Right lobe of liver (tissue), 6 donors: ENCODE measurements at regions not wholly inside any gene's neighbourhood (a gene's known extent, or its start where the extent isn't known, plus 50 kb on each side); places are given as distances from the start of the nearest gene placed in this dataset.
"Not testable (repeated sequence)": the region's sequence is repeated elsewhere in the genome, so short reads cannot be mapped to it uniquely, and the experiment has no call there.

Experiments used
- ATAC-seq, 4 donors: fragments of 200-7000 bp; cut with Tn5 transposase; one replicate each; pipeline ENCODE4 v1.9.1; 2020; ENCODE audit warnings: mild to moderate bottlenecking in 4 of 4, moderate library complexity in 4 of 4
- DNase-seq, 3 donors: peaks; one replicate each; pipeline ENCODE4 v3.0.0-alpha.2; 2020
- H3K27ac ChIP-seq, 3 donors: fragments of 200-600 bp; one replicate each; pipeline ENCODE4 v1.8.0; 2022
- H3K27me3 ChIP-seq, 2 donors: fragments of 200-600 bp; one replicate each; pipeline ENCODE4 v1.8.0; 2022
- H3K36me3 ChIP-seq, 4 donors: fragments of 200-600 bp; sonication (generic) in 1 of 4; one replicate each; pipeline versions ENCODE4 v1.5.1 to v1.8.0; 2017 to 2022; ENCODE audit warnings: control low read depth in 1 of 4
- H3K4me1 ChIP-seq, 4 donors: fragments of 200-600 bp; sonication (generic) in 1 of 4; one replicate each; pipeline versions ENCODE4 v1.5.1 to v1.8.0; 2017 to 2022; ENCODE audit warnings: control low read depth in 1 of 4
- H3K4me3 ChIP-seq, 3 donors: fragments of 200-600 bp; one replicate each; pipeline ENCODE4 v1.8.0; 2022
- H3K9me3 ChIP-seq, 4 donors: fragments of 200-600 bp; sonication (generic) in 1 of 4; one replicate each; pipeline versions ENCODE4 v1.5.1 to v1.8.0; 2017 to 2022; ENCODE audit warnings: control low read depth in 1 of 4
- POLR2A ChIP-seq: fragments of 450-650 bp; IDR thresholded peaks from one replicate; pipeline ENCODE4 v1.6.1; 2017; ENCODE audit warnings: antibody characterized with exemption, mild to moderate bottlenecking
- WGBS: methylation state at CpG from one replicate; pipeline ENCODE4 v1.1.6; 2018; ENCODE audit warnings: low coverage, low lambda C conversion rate; ENCODE audit not compliant: insufficient coverage; ENCODE audit errors: missing lambda C conversion rate; 5-methylcytosine and 5-hydroxymethylcytosine counted together
- intact Hi-C, 2 donors: fragments of 100-400 bp; cut with DNase I; formaldehyde crosslinking; loops; one replicate each; pipeline versions ENCODE4 v1.11.2 to v1.14.1; 2022
- TF ChIP-seq, protein P1 (sequence below), 4 donors: fragments of 200-600 bp in 3 of 4; fragments of 450-650 bp in 1 of 4; IDR thresholded peaks; one replicate each; pipeline versions ENCODE4 v1.5.1 to v1.8.0; 2016 to 2022; ENCODE audit warnings: antibody characterized with exemption in 4 of 4, mild to moderate bottlenecking in 2 of 4
- donor health status: DM: no; HTN: yes; CAD: no.
- donor health status: DM: no; HTN: no; CAD: no.
- donor health status: DM: no; HTN: no; CAD: no.
- donor health status: DM: no; HTN: yes; CAD: no.
- donor health status: DM: no; HTN: yes; CAD: no.

DNA sequence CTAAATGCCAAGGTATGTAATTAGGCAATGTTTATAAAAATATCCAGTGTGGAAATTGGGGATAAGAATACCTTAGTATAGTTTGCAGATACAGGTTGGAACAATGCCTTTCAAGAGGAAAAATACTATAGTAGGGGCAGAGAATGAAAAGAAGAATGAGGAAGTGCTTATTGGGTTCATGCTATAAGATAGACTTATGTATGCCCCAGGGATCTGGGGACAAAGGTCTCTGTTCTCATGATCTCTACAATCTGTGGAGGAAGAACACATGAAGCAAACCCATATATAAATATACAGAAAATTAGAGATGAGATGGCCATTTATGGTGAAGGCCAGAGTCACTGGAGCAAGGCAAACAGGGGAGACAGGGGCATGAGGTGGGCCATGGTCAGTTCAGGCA, 106.5 kb upstream of the DAB2 start:
- Histone ChIP-seq H3K4me1 (no peaks in the 10 kb centered on the region), H3K27ac (no peak overlapping the region), H3K4me3 (no peak overlapping the region), H3K9me3 (no peaks in the 10 kb centered on the region), H3K27me3 (no peaks in the 10 kb centered on the region), H3K36me3 (no peaks in the 10 kb centered on the region)
- no peak for ATAC-seq
- intact Hi-C loops = no loop called here
- TF ChIP-seq POLR2A = no peak
- TF ChIP-seq, protein P1, sequence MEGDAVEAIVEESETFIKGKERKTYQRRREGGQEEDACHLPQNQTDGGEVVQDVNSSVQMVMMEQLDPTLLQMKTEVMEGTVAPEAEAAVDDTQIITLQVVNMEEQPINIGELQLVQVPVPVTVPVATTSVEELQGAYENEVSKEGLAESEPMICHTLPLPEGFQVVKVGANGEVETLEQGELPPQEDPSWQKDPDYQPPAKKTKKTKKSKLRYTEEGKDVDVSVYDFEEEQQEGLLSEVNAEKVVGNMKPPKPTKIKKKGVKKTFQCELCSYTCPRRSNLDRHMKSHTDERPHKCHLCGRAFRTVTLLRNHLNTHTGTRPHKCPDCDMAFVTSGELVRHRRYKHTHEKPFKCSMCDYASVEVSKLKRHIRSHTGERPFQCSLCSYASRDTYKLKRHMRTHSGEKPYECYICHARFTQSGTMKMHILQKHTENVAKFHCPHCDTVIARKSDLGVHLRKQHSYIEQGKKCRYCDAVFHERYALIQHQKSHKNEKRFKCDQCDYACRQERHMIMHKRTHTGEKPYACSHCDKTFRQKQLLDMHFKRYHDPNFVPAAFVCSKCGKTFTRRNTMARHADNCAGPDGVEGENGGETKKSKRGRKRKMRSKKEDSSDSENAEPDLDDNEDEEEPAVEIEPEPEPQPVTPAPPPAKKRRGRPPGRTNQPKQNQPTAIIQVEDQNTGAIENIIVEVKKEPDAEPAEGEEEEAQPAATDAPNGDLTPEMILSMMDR (IDR thresholded peaks at IDR 0.05) = no peak
- DNase-seq = no peak

DNA sequence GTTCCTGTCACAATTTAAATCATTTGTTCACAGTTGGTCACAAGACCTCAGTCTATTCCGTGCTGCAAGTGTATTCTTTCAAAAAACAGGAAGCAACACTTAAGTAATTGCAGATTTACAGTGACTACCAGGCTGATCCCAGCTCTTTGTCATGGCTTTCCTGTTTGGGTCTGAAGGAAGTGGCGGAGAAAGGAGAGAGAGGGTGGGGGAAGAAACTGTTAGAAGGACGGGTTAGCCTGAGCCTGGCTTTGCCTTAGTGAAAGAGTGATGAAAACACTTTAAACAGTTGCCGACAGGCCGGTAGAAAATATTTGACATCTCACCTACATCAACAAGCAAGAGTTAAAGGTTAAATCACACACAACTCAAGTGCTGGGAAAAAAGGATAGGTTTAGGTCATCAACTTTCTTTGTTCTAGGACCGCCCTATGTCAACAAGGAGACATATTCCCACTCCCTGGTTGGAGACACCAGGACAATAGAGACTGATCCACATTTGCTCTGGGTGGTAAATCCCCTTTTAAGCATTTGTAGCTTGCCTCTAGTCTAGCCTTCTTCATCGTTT, 102.2 kb upstream of the DAB2 start:
- Histone ChIP-seq H3K27me3 (no peaks in the 10 kb centered on the region), H3K9me3 (no peaks in the 10 kb centered on the region), H3K4me3 (no peak overlapping the region), H3K27ac (peak overlapping the region in 2 of 3 donors; percentile 16 to 71), H3K4me1 (no peaks in the 10 kb centered on the region), H3K36me3 (no peaks in the 10 kb centered on the region)
- no peak for TF ChIP-seq POLR2A
- TF ChIP-seq, protein P1 (IDR thresholded peaks at IDR 0.05) = no peak
- DNase-seq (no peak), ATAC-seq (peak; percentile 79 to 84 (median 80))
- intact Hi-C loops = no loop called here
- WGBS = 29% methylated on average over 7 of the region's 7 CpGs

DNA sequence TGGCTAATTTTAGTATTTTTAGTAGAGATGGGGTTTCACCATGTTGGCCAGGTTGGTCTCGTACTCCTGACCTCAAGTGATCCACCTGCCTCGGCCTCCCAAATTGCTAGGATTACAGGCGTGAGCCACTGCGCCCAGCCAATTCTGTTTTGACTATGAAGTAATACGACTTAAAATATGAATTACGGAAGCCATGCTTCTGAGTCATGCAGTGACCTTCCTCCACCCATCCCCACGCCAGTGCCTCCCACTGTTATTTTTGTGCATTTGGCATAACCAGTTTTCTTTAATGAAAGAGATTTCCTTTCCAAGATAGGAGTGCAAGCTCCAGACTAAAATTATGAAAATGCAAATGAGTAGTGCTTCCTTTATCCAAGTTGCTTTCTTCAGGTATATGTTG, 101.0 kb upstream of the DAB2 start:
- DNase-seq = peak in 2 of 3 donors; percentile 25 to 56

DNA sequence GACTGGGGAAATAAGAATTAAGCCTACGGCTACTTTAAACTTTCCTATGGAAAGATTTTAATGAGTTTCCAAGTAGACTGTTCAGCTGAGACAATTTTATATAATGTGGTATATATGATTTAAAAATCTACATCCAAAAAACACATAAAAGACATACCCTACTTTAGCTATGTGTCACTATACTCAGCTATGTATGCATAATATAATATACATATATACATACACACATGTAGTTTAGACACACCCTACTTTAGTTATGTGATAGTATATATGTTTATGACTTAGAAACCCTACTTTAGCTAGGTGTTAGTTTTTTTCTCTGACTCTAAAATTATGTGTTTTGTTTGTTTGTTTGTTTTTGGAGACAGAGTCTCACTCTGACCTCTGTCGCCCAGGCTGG, 100.5 kb upstream of the DAB2 start:
- DNase-seq (no peak), ATAC-seq (no peak)
- TF ChIP-seq, protein P1 (IDR thresholded peaks at IDR 0.05) = no peak
- no peak for TF ChIP-seq POLR2A
- Histone ChIP-seq H3K27ac (peak overlapping the region in 1 of 3 donors; percentile 11), H3K27me3 (no peaks in the 10 kb centered on the region), H3K9me3 (no peaks in the 10 kb centered on the region), H3K36me3 (no peaks in the 10 kb centered on the region), H3K4me3 (no peak overlapping the region), H3K4me1 (no peaks in the 10 kb centered on the region)
- 86% methylated on average over 2 of the region's 2 CpGs for WGBS
- intact Hi-C loops = no loop called here

More for the DNA sequence above, 101.0 kb upstream of the DAB2 start:
- peak overlapping the region in 1 of 3 donors; percentile 11 for H3K27ac ChIP-seq
- H3K36me3 ChIP-seq, H3K4me3 ChIP-seq, intact Hi-C loops, H3K4me1 ChIP-seq, H3K27me3 ChIP-seq, H3K9me3 ChIP-seq: not testable (repeated sequence)
- 66% methylated on average over 6 of the region's 7 CpGs for WGBS
- ATAC-seq = peak; percentile 59 to 80 (median 74)

DNA sequence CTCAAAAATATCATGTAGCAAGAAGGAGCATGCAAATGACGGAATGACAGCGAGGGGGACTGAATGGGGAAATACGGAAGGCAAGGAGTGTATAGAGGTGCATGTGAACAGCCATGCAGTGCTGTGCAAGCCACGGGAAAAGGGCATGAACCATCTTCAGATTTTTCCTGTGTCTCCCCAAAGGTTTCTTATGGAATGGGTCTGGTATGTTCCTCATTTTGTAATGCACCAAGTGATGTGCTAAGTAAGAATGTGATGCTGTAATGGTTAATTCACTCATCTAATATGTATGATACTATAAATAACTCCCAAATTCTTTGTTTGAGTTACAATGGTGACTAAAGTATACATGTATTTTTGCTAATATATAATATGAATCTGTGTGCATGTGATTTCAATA, 99.0 kb upstream of the DAB2 start:
- intact Hi-C loops = no loop called here
- H3K9me3 ChIP-seq = no peaks in the 10 kb centered on the region
- no peaks in the 10 kb centered on the region for H3K36me3 ChIP-seq
- no peak overlapping the region for H3K4me3 ChIP-seq
- H3K27ac ChIP-seq = no peak overlapping the region
- 78% methylated on average over 4 of the region's 4 CpGs for WGBS
- H3K27me3 ChIP-seq = no peaks in the 10 kb centered on the region
- TF ChIP-seq, protein P1 (IDR thresholded peaks at IDR 0.05) = no peak
- no peak for TF ChIP-seq POLR2A
- H3K4me1 ChIP-seq = peaks cover 0 to 6% (median 0%) of the 10 kb centered on the region in 4 donors
- no peak for ATAC-seq
- no peak for DNase-seq
